ENCODE measurements at regions not wholly inside any gene's neighbourhood (a gene's known extent, or its start where the extent isn't known, plus 50 kb on each side); places are given as distances from the start of the nearest gene placed in this dataset.

DNA sequence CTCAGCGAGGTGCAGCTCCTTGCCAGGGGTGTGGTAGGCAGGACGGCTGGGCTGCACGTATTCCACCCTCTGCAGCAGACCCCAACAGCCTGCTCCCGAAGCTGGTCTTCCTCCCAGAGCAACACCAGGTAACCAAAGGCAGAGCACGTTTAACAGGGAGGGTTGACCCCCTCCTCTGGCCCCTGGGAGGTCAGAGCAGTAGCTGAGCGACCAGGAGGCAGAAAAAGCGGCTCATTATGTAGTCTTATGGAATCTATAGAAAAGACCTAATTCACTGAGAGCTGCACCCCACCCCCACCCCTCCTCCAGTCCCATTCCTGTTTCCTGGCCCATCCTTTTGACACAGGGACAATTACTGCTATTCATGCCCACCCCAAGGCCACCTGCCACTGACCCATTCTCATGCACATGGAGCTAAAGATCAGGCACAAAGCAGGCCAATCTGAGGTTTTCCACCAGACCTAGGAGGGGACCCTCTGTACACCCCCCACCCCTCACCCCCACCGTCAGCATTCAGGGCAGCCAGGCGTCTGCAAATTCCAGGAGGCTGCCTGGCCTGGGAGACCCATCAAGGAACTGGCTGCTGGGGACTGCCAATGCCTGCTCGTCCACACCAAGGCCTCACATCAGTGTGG lies 60.9 kb upstream of the FZD7 start:
- no peak overlapping the region for H3K27ac ChIP-seq
- intact Hi-C loops (cut with DNase I) = loop anchor here (10.0 kb wide), 1 partner anchor 202 kb away; no protein-coding TSS in a partner anchor
- TF ChIP-seq, protein P1, sequence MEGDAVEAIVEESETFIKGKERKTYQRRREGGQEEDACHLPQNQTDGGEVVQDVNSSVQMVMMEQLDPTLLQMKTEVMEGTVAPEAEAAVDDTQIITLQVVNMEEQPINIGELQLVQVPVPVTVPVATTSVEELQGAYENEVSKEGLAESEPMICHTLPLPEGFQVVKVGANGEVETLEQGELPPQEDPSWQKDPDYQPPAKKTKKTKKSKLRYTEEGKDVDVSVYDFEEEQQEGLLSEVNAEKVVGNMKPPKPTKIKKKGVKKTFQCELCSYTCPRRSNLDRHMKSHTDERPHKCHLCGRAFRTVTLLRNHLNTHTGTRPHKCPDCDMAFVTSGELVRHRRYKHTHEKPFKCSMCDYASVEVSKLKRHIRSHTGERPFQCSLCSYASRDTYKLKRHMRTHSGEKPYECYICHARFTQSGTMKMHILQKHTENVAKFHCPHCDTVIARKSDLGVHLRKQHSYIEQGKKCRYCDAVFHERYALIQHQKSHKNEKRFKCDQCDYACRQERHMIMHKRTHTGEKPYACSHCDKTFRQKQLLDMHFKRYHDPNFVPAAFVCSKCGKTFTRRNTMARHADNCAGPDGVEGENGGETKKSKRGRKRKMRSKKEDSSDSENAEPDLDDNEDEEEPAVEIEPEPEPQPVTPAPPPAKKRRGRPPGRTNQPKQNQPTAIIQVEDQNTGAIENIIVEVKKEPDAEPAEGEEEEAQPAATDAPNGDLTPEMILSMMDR (IDR thresholded peaks at IDR 0.05) = no peak

DNA sequence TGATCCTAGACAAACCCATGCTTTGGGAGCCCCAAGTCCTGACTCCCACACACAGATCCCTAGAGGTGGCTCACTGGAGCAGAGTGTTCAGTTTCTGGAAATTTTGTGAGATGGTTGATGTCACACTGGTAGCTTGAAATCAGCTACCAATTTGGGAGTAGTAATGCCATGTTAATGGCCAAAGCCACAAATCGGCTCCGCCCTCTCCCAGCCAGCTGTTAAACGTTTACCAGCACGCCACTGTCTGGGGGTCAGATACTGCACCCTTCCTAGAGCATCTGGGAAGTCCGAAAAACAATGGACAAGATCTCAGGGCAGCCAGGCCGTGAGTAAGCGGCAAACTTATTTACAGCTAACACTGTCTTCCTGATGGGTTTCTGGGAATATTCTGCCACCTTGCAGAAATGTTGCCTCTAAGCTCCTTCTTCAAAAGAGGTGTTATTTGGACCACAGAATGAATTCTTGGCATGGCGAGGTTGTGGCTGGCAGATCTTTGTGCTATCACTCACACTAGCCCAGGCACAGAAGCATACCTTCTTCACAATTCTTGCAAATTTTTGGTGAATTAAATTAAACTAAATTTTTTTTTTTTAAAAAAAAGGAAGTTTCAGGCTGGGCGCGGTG lies 60.2 kb upstream of the FZD7 start:
- TF ChIP-seq, protein P1 (IDR thresholded peaks at IDR 0.05) = no peak
- DNase-seq = no peak
- H3K4me3 ChIP-seq = no peak overlapping the region
- H3K9ac ChIP-seq (ENCODE audit: low read depth in 2 of 2, low read length in 2 of 2) = no peak overlapping the region
- intact Hi-C loops (cut with DNase I) = loop anchor here (10.0 kb wide), 1 partner anchor 201 kb away; no protein-coding TSS in a partner anchor
- no peaks in the 10 kb centered on the region for H3K9me3 ChIP-seq
- H3K36me3 ChIP-seq = no peaks in the 10 kb centered on the region
- H3K27ac ChIP-seq = no peak overlapping the region
- no peaks in the 10 kb centered on the region for H3K27me3 ChIP-seq
- H3K4me1 ChIP-seq = no peaks in the 10 kb centered on the region

More for the DNA sequence above, 60.9 kb upstream of the FZD7 start:
- no peak overlapping the region for H3K4me3 ChIP-seq
- no peak for DNase-seq
- H3K9ac ChIP-seq (ENCODE audit: low read depth in 2 of 2, low read length in 2 of 2) = no peak overlapping the region
- no peaks in the 10 kb centered on the region for H3K4me1 ChIP-seq
- no peaks in the 10 kb centered on the region for H3K9me3 ChIP-seq
- H3K36me3 ChIP-seq = no peaks in the 10 kb centered on the region
- H3K27me3 ChIP-seq = no peaks in the 10 kb centered on the region

DNA sequence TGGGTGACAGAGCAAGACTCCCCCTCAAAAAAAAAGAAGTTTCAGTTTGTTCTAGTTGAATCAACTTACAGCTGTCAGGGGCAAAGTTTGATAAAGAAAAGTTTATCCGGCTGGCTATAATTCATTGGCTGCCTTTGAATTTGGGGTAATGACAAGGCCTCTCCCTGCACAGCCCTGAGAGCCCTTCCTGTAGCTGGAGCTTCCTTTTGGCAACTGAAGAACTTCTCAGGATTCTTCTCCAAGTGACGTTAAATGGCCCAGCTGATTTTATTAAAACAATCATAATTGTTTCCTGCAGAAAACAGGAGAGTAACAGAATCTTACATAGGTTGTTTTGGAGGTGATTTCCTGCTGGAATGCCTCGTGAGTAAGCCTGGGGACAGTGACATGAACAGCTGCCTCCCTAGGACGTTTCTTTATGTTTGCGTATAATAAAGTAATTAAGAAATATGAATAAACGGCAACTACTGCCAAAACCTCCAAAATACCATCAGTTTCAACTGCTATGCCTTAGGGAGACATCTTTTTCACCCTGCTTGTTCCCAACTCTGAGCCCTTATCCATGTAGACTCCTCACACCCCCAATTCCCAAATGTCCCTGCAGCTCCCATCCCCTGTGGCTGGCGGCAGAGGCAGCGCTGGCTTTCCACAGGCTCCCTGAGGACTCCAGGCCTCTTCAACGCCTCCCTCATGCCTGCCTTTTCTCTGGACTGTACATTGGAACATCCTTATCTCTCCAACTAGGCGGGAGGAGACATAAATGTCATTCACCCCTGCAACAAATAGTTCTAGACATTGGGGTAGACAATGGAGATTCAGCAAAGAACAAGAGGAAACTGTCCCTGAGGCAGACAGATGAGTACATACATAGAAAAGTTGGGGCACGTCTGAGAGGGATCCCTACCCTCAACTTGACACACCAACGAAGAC lies 59.2 kb upstream of the FZD7 start:
- no peaks in the 10 kb centered on the region for H3K9me3 ChIP-seq
- H3K36me3 ChIP-seq = no peaks in the 10 kb centered on the region
- no peaks in the 10 kb centered on the region for H3K27me3 ChIP-seq
- H3K4me3 ChIP-seq = no peak overlapping the region
- H3K4me1 ChIP-seq = no peaks in the 10 kb centered on the region
- intact Hi-C loops (cut with DNase I) = loop anchor here (10.0 kb wide), 1 partner anchor 200 kb away; no protein-coding TSS in a partner anchor
- no peak overlapping the region for H3K9ac ChIP-seq (ENCODE audit: low read depth in 2 of 2, low read length in 2 of 2)
- no peak for DNase-seq
- TF ChIP-seq, protein P1 (IDR thresholded peaks at IDR 0.05) = no peak
- no peak overlapping the region for H3K27ac ChIP-seq

DNA sequence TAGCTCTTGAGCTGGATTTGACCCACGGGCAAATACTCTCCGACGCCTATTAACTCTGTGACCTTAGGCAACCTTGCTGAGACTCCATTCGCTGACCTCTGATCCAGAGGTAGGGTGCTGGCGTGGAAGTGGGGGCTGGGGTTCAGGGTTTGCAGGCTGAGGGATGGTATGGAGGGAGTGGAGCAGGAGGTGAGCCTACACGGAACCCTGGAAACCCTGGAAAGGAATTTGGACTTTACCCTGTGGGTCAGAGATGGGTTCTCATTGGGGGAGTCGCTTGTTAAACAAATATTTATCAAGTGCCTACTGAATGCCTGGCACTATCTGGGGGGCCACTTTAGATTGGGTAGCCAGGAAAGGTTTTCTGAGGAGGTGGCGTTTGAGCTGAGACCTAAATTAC lies 58.2 kb upstream of the FZD7 start:
- H3K36me3 ChIP-seq = no peaks in the 10 kb centered on the region
- no peak overlapping the region for H3K9ac ChIP-seq (ENCODE audit: low read depth in 2 of 2, low read length in 2 of 2)
- H3K27ac ChIP-seq = no peak overlapping the region
- no peaks in the 10 kb centered on the region for H3K9me3 ChIP-seq
- TF ChIP-seq, protein P1 (IDR thresholded peaks at IDR 0.05) = no peak
- intact Hi-C loops (cut with DNase I) = loop anchor here (10.0 kb wide), 1 partner anchor 199 kb away; no protein-coding TSS in a partner anchor
- no peak for DNase-seq
- no peaks in the 10 kb centered on the region for H3K27me3 ChIP-seq
- H3K4me3 ChIP-seq = no peak overlapping the region
- H3K4me1 ChIP-seq = no peaks in the 10 kb centered on the region

DNA sequence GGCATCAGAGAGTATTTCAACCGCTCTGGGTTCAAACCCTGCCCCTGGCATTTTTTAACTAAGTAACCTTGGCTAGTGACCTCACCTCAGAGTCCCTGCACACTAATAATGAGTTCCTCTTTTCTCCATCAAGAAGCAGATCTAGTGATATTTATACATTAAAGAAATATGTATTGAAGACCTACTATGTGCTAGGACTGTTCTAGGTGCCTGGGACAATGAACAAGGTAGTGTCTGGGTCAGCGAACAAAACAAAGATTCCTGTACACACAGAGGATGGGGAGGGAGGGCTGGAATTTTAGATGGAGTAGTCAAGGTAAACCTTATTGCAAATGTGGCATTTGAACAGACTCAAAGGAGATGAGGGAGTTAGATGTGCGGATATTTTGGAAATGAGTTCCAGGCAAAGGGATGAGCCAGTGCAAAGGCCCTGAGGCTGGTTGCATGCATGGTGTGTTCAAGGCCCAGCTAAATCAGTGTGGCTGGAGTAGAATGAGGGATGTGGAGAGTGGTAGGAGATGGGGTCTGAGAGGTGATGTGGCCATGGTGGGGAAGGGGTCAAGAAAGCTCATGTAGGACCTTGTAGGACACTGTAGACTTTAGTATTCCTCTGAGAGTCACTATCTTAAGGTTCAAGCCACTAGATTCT lies 57.6 kb upstream of the FZD7 start:
- no peaks in the 10 kb centered on the region for H3K36me3 ChIP-seq
- H3K9ac ChIP-seq (ENCODE audit: low read depth in 2 of 2, low read length in 2 of 2) = no peak overlapping the region
- H3K4me3 ChIP-seq = no peak overlapping the region
- H3K4me1 ChIP-seq = no peaks in the 10 kb centered on the region
- intact Hi-C loops (cut with DNase I) = loop anchor here (10.0 kb wide), 1 partner anchor 199 kb away; no protein-coding TSS in a partner anchor
- H3K27me3 ChIP-seq = no peaks in the 10 kb centered on the region
- no peak for DNase-seq
- TF ChIP-seq, protein P1 (IDR thresholded peaks at IDR 0.05) = no peak
- H3K27ac ChIP-seq = no peak overlapping the region
- no peaks in the 10 kb centered on the region for H3K9me3 ChIP-seq
